Astrocyte (in vitro differentiated cells and primary cell): ENCODE measurements at regions not wholly inside any gene's neighbourhood (a gene's known extent, or its start where the extent isn't known, plus 50 kb on each side); places are given as distances from the start of the nearest gene placed in this dataset.
A peak's percentile ranks its signal among the peaks of the same experiment; 100 is the strongest.

Experiments
- DNase-seq: peaks from one replicate; pipeline ENCODE4 v3.0.0-alpha.2; 2010; ENCODE audit warnings: low read depth
- FAIRE-seq: peaks from 2 replicates; lab custom pipeline; 2011; peaks lifted over from hg19 to GRCh38; lab: Jason Lieb, UNC
- H2AFZ ChIP-seq: 2 replicates; pipeline ENCODE4 v1.6.0; 2012; ENCODE audit warnings: low read depth, low read length, inconsistent platforms
- H3K27ac ChIP-seq: 2 replicates; pipeline ENCODE4 v1.5.1; 2011; ENCODE audit warnings: low read depth, low read length, inconsistent platforms
- H3K27me3 ChIP-seq: 2 replicates; pipeline ENCODE4 v1.6.0; 2011; ENCODE audit warnings: low read length, inconsistent platforms; ENCODE audit not compliant: insufficient read depth
- H3K36me3 ChIP-seq: 2 replicates; pipeline ENCODE4 v1.5.1; 2011; ENCODE audit warnings: low read length, inconsistent platforms; ENCODE audit not compliant: insufficient read depth
- H3K4me1 ChIP-seq: 2 replicates; pipeline ENCODE4 v1.5.1; 2011; ENCODE audit warnings: low read length, inconsistent platforms; ENCODE audit not compliant: insufficient read depth
- H3K4me2 ChIP-seq: 2 replicates; pipeline ENCODE4 v1.6.0; 2012; ENCODE audit warnings: low read length, inconsistent platforms
- H3K4me3 ChIP-seq: 2 replicates; pipeline ENCODE4 v1.5.1; 2011; ENCODE audit warnings: low read depth, mild to moderate bottlenecking, low read length, inconsistent platforms; ENCODE audit not compliant: insufficient read depth
- H3K79me2 ChIP-seq: 2 replicates; pipeline ENCODE4 v1.6.0; 2012; ENCODE audit warnings: mild to moderate bottlenecking, low read length, inconsistent platforms; ENCODE audit not compliant: insufficient read depth
- H3K9ac ChIP-seq: 2 replicates; pipeline ENCODE4 v1.6.0; 2012; ENCODE audit warnings: mild to moderate bottlenecking, low read length, inconsistent platforms
- H3K9me3 ChIP-seq: 2 replicates; pipeline ENCODE4 v1.5.1; 2012; ENCODE audit warnings: low read depth, mild to moderate bottlenecking, low read length, inconsistent platforms; ENCODE audit not compliant: insufficient read depth
- H4K20me1 ChIP-seq: 2 replicates; pipeline ENCODE4 v1.6.0; 2012; ENCODE audit warnings: low read length, inconsistent platforms; ENCODE audit not compliant: insufficient read depth
- H3K27ac Mint-ChIP-seq: one replicate; pipeline ENCODE4 v1.8.0; 2021; ENCODE audit warnings: mild to moderate bottlenecking, mixed read lengths; ENCODE audit not compliant: unreplicated experiment
- H3K27me3 Mint-ChIP-seq: one replicate; pipeline ENCODE4 v1.8.0; 2021; ENCODE audit warnings: low read depth, mixed read lengths; ENCODE audit not compliant: unreplicated experiment
- H3K36me3 Mint-ChIP-seq: one replicate; pipeline ENCODE4 v1.8.0; 2021; ENCODE audit warnings: low read depth, mixed read lengths; ENCODE audit not compliant: unreplicated experiment
- H3K4me1 Mint-ChIP-seq: one replicate; pipeline ENCODE4 v1.8.0; 2021; ENCODE audit warnings: low read depth, mixed read lengths; ENCODE audit not compliant: unreplicated experiment
- H3K4me3 Mint-ChIP-seq: one replicate; pipeline ENCODE4 v1.8.0; 2021; ENCODE audit warnings: mild to moderate bottlenecking, moderate library complexity, mixed read lengths; ENCODE audit not compliant: unreplicated experiment
- H3K9me3 Mint-ChIP-seq: one replicate; pipeline ENCODE4 v1.8.0; 2021; ENCODE audit warnings: mild to moderate bottlenecking, mixed read lengths; ENCODE audit not compliant: unreplicated experiment
- CTCF ChIP-seq: IDR thresholded peaks from 2 replicates; pipeline ENCODE4 v1.5.1; 2011; ENCODE audit warnings: low read depth, mild to moderate bottlenecking, inconsistent platforms, low read length, moderate library complexity; ENCODE audit not compliant: insufficient read depth
- EZH2 ChIP-seq: IDR thresholded peaks from 2 replicates; pipeline ENCODE4 v1.6.1; 2012; ENCODE audit warnings: mild to moderate bottlenecking, low read length, inconsistent platforms; ENCODE audit not compliant: insufficient read depth

GRCh38 chr16:52209227-52209626 lies 337.7 kb downstream of the TOX3 start:
- Histone ChIP-seq H3K4me1 (no peaks in the 10 kb centered on the region), H4K20me1 (no peaks in the 10 kb centered on the region), H3K9me3 (no peaks in the 10 kb centered on the region), H3K27ac (no peak overlapping the region), H3K27me3 (no peaks in the 10 kb centered on the region), H3K4me2 (no peak overlapping the region), H3K79me2 (no peaks in the 10 kb centered on the region), H3K9ac (no peak overlapping the region), H2AFZ (no peak overlapping the region), H3K4me3 (no peak overlapping the region), H3K36me3 (no peaks in the 10 kb centered on the region)
- no peak for FAIRE-seq
- Mint-ChIP-seq H3K27me3 (no peaks in the 10 kb centered on the region), H3K27ac (no peak overlapping the region), H3K9me3 (no peaks in the 10 kb centered on the region), H3K4me1 (no peaks in the 10 kb centered on the region), H3K4me3 (no peak overlapping the region), H3K36me3 (no peaks in the 10 kb centered on the region)
- no peak for DNase-seq
- TF ChIP-seq CTCF (no peak), EZH2 (no peak)

GRCh38 chr16:52203096-52203495 lies 343.8 kb downstream of the TOX3 start:
- Mint-ChIP-seq H3K27ac (peak overlapping the region; percentile 53), H3K36me3 (no peaks in the 10 kb centered on the region), H3K9me3 (peaks cover 4% of the 10 kb centered on the region), H3K4me1 (peaks cover 14% of the 10 kb centered on the region), H3K27me3 (no peaks in the 10 kb centered on the region), H3K4me3 (no peak overlapping the region)
- Histone ChIP-seq H3K9ac (no peak overlapping the region), H3K4me1 (no peaks in the 10 kb centered on the region), H4K20me1 (no peaks in the 10 kb centered on the region), H3K79me2 (no peaks in the 10 kb centered on the region), H3K27ac (no peak overlapping the region), H3K4me3 (no peak overlapping the region), H3K27me3 (no peaks in the 10 kb centered on the region), H3K36me3 (no peaks in the 10 kb centered on the region), H2AFZ (no peak overlapping the region), H3K9me3 (no peaks in the 10 kb centered on the region), H3K4me2 (no peak overlapping the region)
- no peak for TF ChIP-seq CTCF
- TF ChIP-seq EZH2, result no peak
- FAIRE-seq, result peak; percentile 73
- DNase-seq, result peak; percentile 16

- Mint-ChIP-seq H3K27me3 (no peaks in the 10 kb centered on the region), H3K27ac (no peak overlapping the region), H3K4me3 (no peak overlapping the region), H3K4me1 (no peaks in the 10 kb centered on the region), H3K9me3 (peaks cover 11% of the 10 kb centered on the region), H3K36me3 (no peaks in the 10 kb centered on the region)
- no peaks in the 10 kb centered on the region for H3K4me1 ChIP-seq
- H3K4me3 ChIP-seq, result no peak overlapping the region
- no peaks in the 10 kb centered on the region for H3K9me3 ChIP-seq
- H3K9ac ChIP-seq, result no peak overlapping the region
- no peak overlapping the region for H2AFZ ChIP-seq
- no peaks in the 10 kb centered on the region for H3K36me3 ChIP-seq
- H3K27me3 ChIP-seq, result no peaks in the 10 kb centered on the region
- no peak overlapping the region for H3K27ac ChIP-seq
- no peaks in the 10 kb centered on the region for H3K79me2 ChIP-seq
- no peak for TF ChIP-seq CTCF
- TF ChIP-seq EZH2, result no peak
- H4K20me1 ChIP-seq, result no peaks in the 10 kb centered on the region
- DNase-seq, result no peak
- no peak overlapping the region for H3K4me2 ChIP-seq
- no peak for FAIRE-seq
Measured at GRCh38 chr16:52193441-52193840, 353.5 kb downstream of the TOX3 start.
